GM23338 (cell line): ENCODE measurements at regions not wholly inside any gene's neighbourhood (a gene's known extent, or its start where the extent isn't known, plus 50 kb on each side); places are given as distances from the start of the nearest gene placed in this dataset.
A peak's percentile ranks its signal among the peaks of the same experiment; 100 is the strongest.

Experiments used
- ATAC-seq: fragments of 200-7000 bp; cut with Tn5 transposase; 3 replicates; pipeline ENCODE4 v1.9.1; 2020
- DNase-seq: peaks from one replicate; pipeline ENCODE4 v3.0.0-alpha.2; 2015; ENCODE audit warnings: low spot score
- H2AFZ ChIP-seq: fragments of 200-600 bp; sonication (generic); 2 replicates; pipeline ENCODE4 v1.8.0; 2016; ENCODE audit warnings: antibody characterized with exemption, mild to moderate bottlenecking, moderate library complexity
- H3F3A ChIP-seq: fragments of 200-600 bp; sonication (generic); replicated peaks from 2 replicates; pipeline ENCODE4 v1.8.0; 2017; ENCODE audit warnings: antibody characterized with exemption, mixed run types, low read depth
- H3K27ac ChIP-seq: fragments of 200-600 bp; sonication (generic); 2 replicates; pipeline ENCODE4 v1.6.1; 2016; ENCODE audit warnings: low read depth
- H3K27me3 ChIP-seq: fragments of 200-600 bp; sonication (generic); 2 replicates; pipeline ENCODE4 v1.8.0; 2016; ENCODE audit warnings: mild to moderate bottlenecking, mixed run types, moderate library complexity; ENCODE audit not compliant: insufficient read depth
- H3K36me3 ChIP-seq: fragments of 200-600 bp; sonication (generic); 2 replicates; pipeline ENCODE4 v1.8.0; 2016; ENCODE audit warnings: mild to moderate bottlenecking; ENCODE audit not compliant: insufficient read depth
- H3K4me1 ChIP-seq: fragments of 200-600 bp; sonication (generic); 2 replicates; pipeline ENCODE4 v1.8.0; 2016; ENCODE audit warnings: mild to moderate bottlenecking, moderate library complexity; ENCODE audit not compliant: insufficient read depth
- H3K4me2 ChIP-seq: fragments of 200-600 bp; sonication (generic); 2 replicates; pipeline ENCODE4 v1.7.1; 2017; ENCODE audit warnings: mixed run types
- H3K4me3 ChIP-seq: fragments of 200-600 bp; sonication (generic); 2 replicates; pipeline ENCODE4 v1.6.1; 2016; ENCODE audit warnings: mixed run types
- H3K79me2 ChIP-seq: fragments of 200-600 bp; sonication (generic); replicated peaks from 2 replicates; pipeline ENCODE4 v1.8.0; 2017; ENCODE audit warnings: mild to moderate bottlenecking; ENCODE audit not compliant: insufficient read depth
- H3K9me2 ChIP-seq: fragments of 200-600 bp; sonication (generic); 2 replicates; pipeline ENCODE4 v1.8.0; 2017; ENCODE audit not compliant: insufficient read depth
- H4K20me1 ChIP-seq: fragments of 200-600 bp; sonication (generic); replicated peaks from 2 replicates; pipeline ENCODE4 v1.8.0; 2017; ENCODE audit warnings: mild to moderate bottlenecking; ENCODE audit not compliant: insufficient read depth
- H3K27ac Mint-ChIP-seq: 2 replicates; pipeline ENCODE4 v1.8.0; 2020; ENCODE audit warnings: inconsistent platforms, mild to moderate bottlenecking, moderate library complexity, mixed read lengths
- H3K27me3 Mint-ChIP-seq: 3 replicates; pipeline ENCODE4 v1.8.0; 2022; ENCODE audit warnings: low read depth, mild to moderate bottlenecking, moderate library complexity, mixed read lengths, inconsistent platforms; ENCODE audit not compliant: insufficient read depth, poor library complexity
- H3K36me3 Mint-ChIP-seq: 3 replicates; pipeline ENCODE4 v1.8.0; 2021; ENCODE audit warnings: low read depth, mild to moderate bottlenecking, inconsistent platforms, moderate library complexity, mixed read lengths
- H3K4me1 Mint-ChIP-seq: 3 replicates; pipeline ENCODE4 v1.8.0; 2020; ENCODE audit warnings: mild to moderate bottlenecking, inconsistent platforms, mixed read lengths
- H3K4me3 Mint-ChIP-seq: 3 replicates; pipeline ENCODE4 v1.8.0; 2021; ENCODE audit warnings: moderate library complexity, mild to moderate bottlenecking, inconsistent platforms, mixed read lengths
- H3K9me3 Mint-ChIP-seq: 3 replicates; pipeline ENCODE4 v1.8.0; 2020; ENCODE audit warnings: moderate library complexity, mild to moderate bottlenecking, inconsistent platforms, mixed read lengths
- STAT1 ChIP-seq: IDR thresholded peaks from one replicate; pipeline ENCODE4 v1.6.1; 2016; ENCODE audit warnings: antibody characterized with exemption; ENCODE audit not compliant: unreplicated experiment
- ZNF331 ChIP-seq: fragments of 250-450 bp; sonication (Bioruptor Pico); IDR thresholded peaks from 2 replicates; pipeline ENCODE4 v1.5.0; 2020; ENCODE audit warnings: low read depth, mild to moderate bottlenecking, moderate library complexity
- TF ChIP-seq, protein P1 (sequence below): fragments of 250-450 bp; sonication (Bioruptor Pico); IDR thresholded peaks from 2 replicates; pipeline ENCODE4 v1.5.0; 2020; ENCODE audit warnings: mild to moderate bottlenecking, moderate library complexity
- TF ChIP-seq, protein P2 (sequence below): IDR thresholded peaks from one replicate; pipeline ENCODE4 v1.6.1; 2018; ENCODE audit warnings: antibody characterized with exemption; ENCODE audit not compliant: unreplicated experiment
- TF ChIP-seq, protein P3 (sequence below): IDR thresholded peaks from 2 replicates; pipeline ENCODE4 v1.6.1; 2016; ENCODE audit warnings: antibody characterized with exemption

DNA sequence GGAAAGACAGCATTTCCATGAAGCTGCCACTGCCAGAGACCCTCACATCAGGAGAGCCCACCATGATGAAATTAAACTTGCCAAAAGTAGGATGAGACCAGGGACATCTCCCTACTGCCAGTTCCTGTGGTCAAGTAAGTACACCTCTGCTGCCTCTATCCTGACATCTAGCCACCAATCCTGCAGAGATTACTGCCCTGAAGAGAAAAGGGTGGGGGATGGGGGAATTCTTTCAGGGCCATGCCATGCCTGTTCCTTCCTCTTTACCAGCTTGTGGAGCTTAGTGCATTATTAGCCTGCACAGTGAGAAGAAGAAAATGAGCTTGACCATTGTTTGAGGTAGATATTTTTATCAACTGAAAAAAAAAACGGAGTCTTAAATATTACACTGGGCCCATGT, 397.2 kb upstream of the CDH2 start:
- Mint-ChIP-seq H3K9me3 (no peaks in the 10 kb centered on the region), H3K36me3 (no peaks in the 10 kb centered on the region), H3K4me1 (peaks cover 10% of the 10 kb centered on the region), H3K27me3 (no peaks in the 10 kb centered on the region), H3K27ac (no peak overlapping the region), H3K4me3 (no peak overlapping the region)
- no peaks in the 10 kb centered on the region for H3K79me2 ChIP-seq
- no peaks in the 10 kb centered on the region for H3K9me2 ChIP-seq
- no peak overlapping the region for H3K4me3 ChIP-seq
- H3K27me3 ChIP-seq, result no peaks in the 10 kb centered on the region
- H3K4me2 ChIP-seq, result no peak overlapping the region; the same call in 1 of the 2 replicates
- no peaks in the 10 kb centered on the region for H4K20me1 ChIP-seq
- TF ChIP-seq, protein P1, sequence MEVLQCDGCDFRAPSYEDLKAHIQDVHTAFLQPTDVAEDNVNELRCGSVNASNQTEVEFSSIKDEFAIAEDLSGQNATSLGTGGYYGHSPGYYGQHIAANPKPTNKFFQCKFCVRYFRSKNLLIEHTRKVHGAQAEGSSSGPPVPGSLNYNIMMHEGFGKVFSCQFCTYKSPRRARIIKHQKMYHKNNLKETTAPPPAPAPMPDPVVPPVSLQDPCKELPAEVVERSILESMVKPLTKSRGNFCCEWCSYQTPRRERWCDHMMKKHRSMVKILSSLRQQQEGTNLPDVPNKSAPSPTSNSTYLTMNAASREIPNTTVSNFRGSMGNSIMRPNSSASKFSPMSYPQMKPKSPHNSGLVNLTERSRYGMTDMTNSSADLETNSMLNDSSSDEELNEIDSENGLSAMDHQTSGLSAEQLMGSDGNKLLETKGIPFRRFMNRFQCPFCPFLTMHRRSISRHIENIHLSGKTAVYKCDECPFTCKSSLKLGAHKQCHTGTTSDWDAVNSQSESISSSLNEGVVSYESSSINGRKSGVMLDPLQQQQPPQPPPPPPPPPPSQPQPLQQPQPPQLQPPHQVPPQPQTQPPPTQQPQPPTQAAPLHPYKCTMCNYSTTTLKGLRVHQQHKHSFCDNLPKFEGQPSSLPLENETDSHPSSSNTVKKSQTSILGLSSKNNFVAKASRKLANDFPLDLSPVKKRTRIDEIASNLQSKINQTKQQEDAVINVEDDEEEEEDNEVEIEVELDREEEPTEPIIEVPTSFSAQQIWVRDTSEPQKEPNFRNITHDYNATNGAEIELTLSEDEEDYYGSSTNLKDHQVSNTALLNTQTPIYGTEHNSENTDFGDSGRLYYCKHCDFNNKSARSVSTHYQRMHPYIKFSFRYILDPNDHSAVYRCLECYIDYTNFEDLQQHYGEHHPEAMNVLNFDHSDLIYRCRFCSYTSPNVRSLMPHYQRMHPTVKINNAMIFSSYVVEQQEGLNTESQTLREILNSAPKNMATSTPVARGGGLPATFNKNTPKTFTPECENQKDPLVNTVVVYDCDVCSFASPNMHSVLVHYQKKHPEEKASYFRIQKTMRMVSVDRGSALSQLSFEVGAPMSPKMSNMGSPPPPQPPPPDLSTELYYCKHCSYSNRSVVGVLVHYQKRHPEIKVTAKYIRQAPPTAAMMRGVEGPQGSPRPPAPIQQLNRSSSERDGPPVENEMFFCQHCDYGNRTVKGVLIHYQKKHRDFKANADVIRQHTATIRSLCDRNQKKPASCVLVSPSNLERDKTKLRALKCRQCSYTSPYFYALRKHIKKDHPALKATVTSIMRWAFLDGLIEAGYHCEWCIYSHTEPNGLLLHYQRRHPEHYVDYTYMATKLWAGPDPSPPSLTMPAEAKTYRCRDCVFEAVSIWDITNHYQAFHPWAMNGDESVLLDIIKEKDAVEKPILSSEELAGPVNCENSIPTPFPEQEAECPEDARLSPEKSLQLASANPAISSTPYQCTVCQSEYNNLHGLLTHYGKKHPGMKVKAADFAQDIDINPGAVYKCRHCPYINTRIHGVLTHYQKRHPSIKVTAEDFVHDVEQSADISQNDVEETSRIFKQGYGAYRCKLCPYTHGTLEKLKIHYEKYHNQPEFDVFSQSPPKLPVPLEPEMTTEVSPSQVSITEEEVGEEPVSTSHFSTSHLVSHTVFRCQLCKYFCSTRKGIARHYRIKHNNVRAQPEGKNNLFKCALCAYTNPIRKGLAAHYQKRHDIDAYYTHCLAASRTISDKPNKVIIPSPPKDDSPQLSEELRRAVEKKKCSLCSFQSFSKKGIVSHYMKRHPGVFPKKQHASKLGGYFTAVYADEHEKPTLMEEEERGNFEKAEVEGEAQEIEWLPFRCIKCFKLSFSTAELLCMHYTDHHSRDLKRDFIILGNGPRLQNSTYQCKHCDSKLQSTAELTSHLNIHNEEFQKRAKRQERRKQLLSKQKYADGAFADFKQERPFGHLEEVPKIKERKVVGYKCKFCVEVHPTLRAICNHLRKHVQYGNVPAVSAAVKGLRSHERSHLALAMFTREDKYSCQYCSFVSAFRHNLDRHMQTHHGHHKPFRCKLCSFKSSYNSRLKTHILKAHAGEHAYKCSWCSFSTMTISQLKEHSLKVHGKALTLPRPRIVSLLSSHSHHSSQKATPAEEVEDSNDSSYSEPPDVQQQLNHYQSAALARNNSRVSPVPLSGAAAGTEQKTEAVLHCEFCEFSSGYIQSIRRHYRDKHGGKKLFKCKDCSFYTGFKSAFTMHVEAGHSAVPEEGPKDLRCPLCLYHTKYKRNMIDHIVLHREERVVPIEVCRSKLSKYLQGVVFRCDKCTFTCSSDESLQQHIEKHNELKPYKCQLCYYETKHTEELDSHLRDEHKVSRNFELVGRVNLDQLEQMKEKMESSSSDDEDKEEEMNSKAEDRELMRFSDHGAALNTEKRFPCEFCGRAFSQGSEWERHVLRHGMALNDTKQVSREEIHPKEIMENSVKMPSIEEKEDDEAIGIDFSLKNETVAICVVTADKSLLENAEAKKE (CRISPR knock-in tag), result no peak
- TF ChIP-seq ZNF331 (CRISPR knock-in tag), result no peak
- no peak for TF ChIP-seq STAT1
- TF ChIP-seq, protein P2, sequence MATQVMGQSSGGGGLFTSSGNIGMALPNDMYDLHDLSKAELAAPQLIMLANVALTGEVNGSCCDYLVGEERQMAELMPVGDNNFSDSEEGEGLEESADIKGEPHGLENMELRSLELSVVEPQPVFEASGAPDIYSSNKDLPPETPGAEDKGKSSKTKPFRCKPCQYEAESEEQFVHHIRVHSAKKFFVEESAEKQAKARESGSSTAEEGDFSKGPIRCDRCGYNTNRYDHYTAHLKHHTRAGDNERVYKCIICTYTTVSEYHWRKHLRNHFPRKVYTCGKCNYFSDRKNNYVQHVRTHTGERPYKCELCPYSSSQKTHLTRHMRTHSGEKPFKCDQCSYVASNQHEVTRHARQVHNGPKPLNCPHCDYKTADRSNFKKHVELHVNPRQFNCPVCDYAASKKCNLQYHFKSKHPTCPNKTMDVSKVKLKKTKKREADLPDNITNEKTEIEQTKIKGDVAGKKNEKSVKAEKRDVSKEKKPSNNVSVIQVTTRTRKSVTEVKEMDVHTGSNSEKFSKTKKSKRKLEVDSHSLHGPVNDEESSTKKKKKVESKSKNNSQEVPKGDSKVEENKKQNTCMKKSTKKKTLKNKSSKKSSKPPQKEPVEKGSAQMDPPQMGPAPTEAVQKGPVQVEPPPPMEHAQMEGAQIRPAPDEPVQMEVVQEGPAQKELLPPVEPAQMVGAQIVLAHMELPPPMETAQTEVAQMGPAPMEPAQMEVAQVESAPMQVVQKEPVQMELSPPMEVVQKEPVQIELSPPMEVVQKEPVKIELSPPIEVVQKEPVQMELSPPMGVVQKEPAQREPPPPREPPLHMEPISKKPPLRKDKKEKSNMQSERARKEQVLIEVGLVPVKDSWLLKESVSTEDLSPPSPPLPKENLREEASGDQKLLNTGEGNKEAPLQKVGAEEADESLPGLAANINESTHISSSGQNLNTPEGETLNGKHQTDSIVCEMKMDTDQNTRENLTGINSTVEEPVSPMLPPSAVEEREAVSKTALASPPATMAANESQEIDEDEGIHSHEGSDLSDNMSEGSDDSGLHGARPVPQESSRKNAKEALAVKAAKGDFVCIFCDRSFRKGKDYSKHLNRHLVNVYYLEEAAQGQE, result no peak
- TF ChIP-seq, protein P3, sequence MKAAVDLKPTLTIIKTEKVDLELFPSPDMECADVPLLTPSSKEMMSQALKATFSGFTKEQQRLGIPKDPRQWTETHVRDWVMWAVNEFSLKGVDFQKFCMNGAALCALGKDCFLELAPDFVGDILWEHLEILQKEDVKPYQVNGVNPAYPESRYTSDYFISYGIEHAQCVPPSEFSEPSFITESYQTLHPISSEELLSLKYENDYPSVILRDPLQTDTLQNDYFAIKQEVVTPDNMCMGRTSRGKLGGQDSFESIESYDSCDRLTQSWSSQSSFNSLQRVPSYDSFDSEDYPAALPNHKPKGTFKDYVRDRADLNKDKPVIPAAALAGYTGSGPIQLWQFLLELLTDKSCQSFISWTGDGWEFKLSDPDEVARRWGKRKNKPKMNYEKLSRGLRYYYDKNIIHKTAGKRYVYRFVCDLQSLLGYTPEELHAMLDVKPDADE, result no peak
- 0 out of 2 replicates have a peak overlapping the region, but pooled peaks have one; percentile 43 for H2AFZ ChIP-seq
- no peak overlapping the region for H3K27ac ChIP-seq
- DNase-seq (peak; percentile 17), ATAC-seq (no peak; the same call in 2 of the 3 replicates)
- no peaks in the 10 kb centered on the region for H3K36me3 ChIP-seq
- no peaks in the 10 kb centered on the region for H3F3A ChIP-seq
- H3K4me1 ChIP-seq, result no peaks in the 10 kb centered on the region; the same call in 1 of the 2 replicates
